WTC11 (cell line): ENCODE measurements at regions not wholly inside any gene's neighbourhood (a gene's known extent, or its start where the extent isn't known, plus 50 kb on each side); places are given as distances from the start of the nearest gene placed in this dataset.

Experiments
- ATAC-seq: fragments of 200-7000 bp; cut with Tn5 transposase; 2 replicates; pipeline ENCODE4 v1.10.0; 2021; ENCODE audit warnings: mild to moderate bottlenecking, moderate library complexity
- CTCF ChIA-PET: fragments of 300-600 bp; sonication (Branson Sonifier 250); formaldehyde crosslinking; loops from one replicate; lab custom pipeline; 2021; ENCODE audit warnings: antibody characterized with exemption; lab: Charles Lee
- POLR2A ChIA-PET: fragments of 350-600 bp; sonication (Branson Sonifier 250); formaldehyde crosslinking; loops from one replicate; lab custom pipeline; 2021; ENCODE audit warnings: antibody characterized with exemption; lab: Charles Lee
- DNase-seq: peaks from one replicate; pipeline ENCODE4 v3.0.0; 2021; ENCODE audit warnings: low spot score
- H3K27ac Mint-ChIP-seq: 2 replicates; pipeline ENCODE4 v1.8.0; 2021; ENCODE audit warnings: mixed read lengths
- H3K27me3 Mint-ChIP-seq: 2 replicates; pipeline ENCODE4 v1.8.0; 2021; ENCODE audit warnings: low read depth, mild to moderate bottlenecking, moderate library complexity, mixed read lengths
- H3K36me3 Mint-ChIP-seq: 2 replicates; pipeline ENCODE4 v1.8.0; 2021; ENCODE audit warnings: mixed read lengths
- H3K4me1 Mint-ChIP-seq: 2 replicates; pipeline ENCODE4 v1.8.0; 2022; ENCODE audit warnings: mixed read lengths
- H3K4me3 Mint-ChIP-seq: 2 replicates; pipeline ENCODE4 v1.8.0; 2021; ENCODE audit warnings: mild to moderate bottlenecking, moderate library complexity, mixed read lengths
- H3K9me3 Mint-ChIP-seq: 2 replicates; pipeline ENCODE4 v1.8.0; 2021; ENCODE audit warnings: mixed read lengths
- AFF4 ChIP-seq: sonication (generic); formaldehyde crosslinking; IDR thresholded peaks from 2 replicates; pipeline ENCODE4 v1.8.1; 2023; ENCODE audit warnings: mild to moderate bottlenecking, missing genetic modification reagents, borderline replicate concordance
- AR ChIP-seq: fragments of 250-450 bp; sonication (Bioruptor Pico); IDR thresholded peaks from 2 replicates; pipeline ENCODE4 v1.9.0; 2021; ENCODE audit warnings: mild to moderate bottlenecking
- ATF1 ChIP-seq: sonication (generic); formaldehyde crosslinking; IDR thresholded peaks from 2 replicates; pipeline ENCODE4 v1.8.1; 2023; ENCODE audit warnings: mild to moderate bottlenecking, moderate library complexity, missing genetic modification reagents
- ATF2 ChIP-seq: sonication (generic); formaldehyde crosslinking; IDR thresholded peaks from 2 replicates; pipeline ENCODE4 v1.8.1; 2022; ENCODE audit warnings: low read depth, missing genetic modification reagents, borderline replicate concordance
- CBFB ChIP-seq: sonication (generic); formaldehyde crosslinking; IDR thresholded peaks from 2 replicates; pipeline ENCODE4 v1.8.1; 2022; ENCODE audit warnings: mild to moderate bottlenecking, low read depth, missing genetic modification reagents
- ETV6 ChIP-seq: sonication (generic); formaldehyde crosslinking; IDR thresholded peaks from 2 replicates; pipeline ENCODE4 v1.8.1; 2022; ENCODE audit warnings: mild to moderate bottlenecking, missing genetic modification reagents
- FOXP4 ChIP-seq: sonication (generic); formaldehyde crosslinking; IDR thresholded peaks from 2 replicates; pipeline ENCODE4 v1.8.0; 2022; ENCODE audit warnings: mild to moderate bottlenecking, missing genetic modification reagents
- GRHL2 ChIP-seq: fragments of 250-450 bp; sonication (Bioruptor Pico); IDR thresholded peaks from 2 replicates; pipeline ENCODE4 v1.8.0; 2022; ENCODE audit warnings: mild to moderate bottlenecking, moderate library complexity; ENCODE audit not compliant: insufficient replicate concordance, severe bottlenecking
- MXD4 ChIP-seq: fragments of 250-450 bp; sonication (Bioruptor Pico); IDR thresholded peaks from 2 replicates; pipeline ENCODE4 v1.8.0; 2021; ENCODE audit warnings: mild to moderate bottlenecking, moderate library complexity, borderline replicate concordance
- SOX15 ChIP-seq: fragments of 250-450 bp; sonication (Bioruptor Pico); IDR thresholded peaks from 2 replicates; pipeline ENCODE4 v1.9.0; 2021; ENCODE audit warnings: mild to moderate bottlenecking
- SP1 ChIP-seq: sonication (generic); formaldehyde crosslinking; conservative IDR thresholded peaks from 2 replicates; pipeline ENCODE4 v1.8.1; 2022; ENCODE audit warnings: missing genetic modification reagents
- TCF7 ChIP-seq: sonication (generic); formaldehyde crosslinking; IDR thresholded peaks from 2 replicates; pipeline ENCODE4 v1.8.0; 2022; ENCODE audit warnings: mild to moderate bottlenecking, low read depth, missing genetic modification reagents, moderate library complexity
- ZNF263 ChIP-seq: sonication (generic); formaldehyde crosslinking; IDR thresholded peaks from 2 replicates; pipeline ENCODE4 v1.8.1; 2022; ENCODE audit warnings: low read depth, mild to moderate bottlenecking, moderate library complexity, missing genetic modification reagents
- ZNF416 ChIP-seq: fragments of 250-450 bp; sonication (Bioruptor Pico); IDR thresholded peaks from 2 replicates; pipeline ENCODE4 v1.9.0; 2021; ENCODE audit warnings: mild to moderate bottlenecking, inconsistent platforms
- ZNF532 ChIP-seq: fragments of 250-450 bp; sonication (Bioruptor Pico); IDR thresholded peaks from 2 replicates; pipeline ENCODE4 v1.9.0; 2021; ENCODE audit warnings: mild to moderate bottlenecking, borderline replicate concordance

DNA sequence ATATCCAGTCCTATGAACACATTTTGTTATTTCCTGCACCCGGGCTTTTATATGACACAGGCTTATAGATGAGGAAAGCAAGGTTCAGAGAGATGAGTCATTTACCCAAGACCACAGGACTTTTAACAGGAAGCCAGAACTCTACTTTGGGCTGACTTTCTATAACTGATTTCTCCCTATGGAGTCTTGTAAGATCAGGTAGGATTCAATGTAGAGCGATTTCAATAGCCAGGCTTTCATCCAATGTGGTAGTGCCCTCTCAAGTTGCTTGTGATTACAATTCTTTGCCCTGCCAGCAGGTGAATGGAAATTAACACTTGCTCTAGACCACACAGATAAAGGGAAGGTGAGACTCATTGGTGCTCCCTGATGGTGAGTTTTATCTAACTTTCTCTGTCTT lies 378.3 kb downstream of the INSC start (continued):
- TF ChIP-seq ZNF416 (CRISPR knock-in tag) (no peak), CBFB (no peak)

DNA sequence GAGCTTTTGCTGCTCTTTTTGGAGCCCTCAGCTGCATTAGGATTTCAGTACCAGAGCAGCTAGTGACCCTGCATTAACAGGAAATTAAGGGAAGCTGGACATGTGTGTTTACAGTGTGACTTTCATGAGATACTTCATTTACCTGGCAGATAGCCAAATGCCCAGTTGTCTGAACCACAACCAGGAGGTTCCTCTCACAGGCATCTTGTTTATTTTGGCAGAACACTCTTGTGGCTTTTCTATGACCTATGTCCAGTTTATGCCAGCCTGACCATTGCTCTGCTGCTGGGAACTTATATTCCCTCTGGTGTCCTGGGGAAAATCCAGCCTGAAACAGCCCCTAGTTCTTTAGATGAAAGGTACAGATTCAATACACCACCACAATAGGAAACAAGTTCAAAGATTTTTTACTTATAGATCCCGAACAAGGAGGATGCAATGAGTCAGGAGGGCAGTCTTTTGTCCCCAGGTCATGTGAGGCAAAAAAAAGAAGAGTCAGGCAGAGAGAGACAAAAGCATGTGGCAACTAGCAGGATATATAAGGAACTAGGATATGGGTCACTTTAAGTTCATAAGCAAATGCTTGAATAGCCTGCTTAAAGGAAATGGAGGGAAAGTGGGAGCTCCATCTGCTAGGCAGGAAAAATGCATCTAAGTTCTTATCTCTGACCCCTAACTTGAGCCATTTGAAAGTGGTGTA lies 379.3 kb downstream of the INSC start:
- no peak for TF ChIP-seq TCF7 (CRISPR knock-in tag)
- TF ChIP-seq AFF4 (CRISPR knock-in tag) = no peak
- no peak for TF ChIP-seq ATF1 (CRISPR knock-in tag)
- TF ChIP-seq AR (CRISPR knock-in tag) = no peak
- no peak for TF ChIP-seq GRHL2 (CRISPR knock-in tag)
- no peak for TF ChIP-seq ZNF532 (CRISPR knock-in tag)
- TF ChIP-seq FOXP4 (CRISPR knock-in tag) = no peak
- Mint-ChIP-seq H3K4me3 (no peak overlapping the region), H3K27ac (no peak overlapping the region), H3K4me1 (peaks cover 9% of the 10 kb centered on the region), H3K27me3 (no peaks in the 10 kb centered on the region), H3K9me3 (peaks cover 14% of the 10 kb centered on the region), H3K36me3 (no peaks in the 10 kb centered on the region)
- ChIA-PET POLR2A (no interaction called here), CTCF (no interaction called here)
- ATAC-seq (no peak), DNase-seq (no peak)

- POLR2A ChIA-PET = no interaction called here
- peaks cover 9% of the 10 kb centered on the region for H3K4me1 Mint-ChIP-seq
- H3K9me3 Mint-ChIP-seq = peaks cover 10% of the 10 kb centered on the region
- no peak overlapping the region for H3K4me3 Mint-ChIP-seq
- no peak overlapping the region for H3K27ac Mint-ChIP-seq
- ATAC-seq (no peak), DNase-seq (no peak)
- no peaks in the 10 kb centered on the region for H3K36me3 Mint-ChIP-seq
- no peaks in the 10 kb centered on the region for H3K27me3 Mint-ChIP-seq
- CTCF ChIA-PET = no interaction called here
- no peak for TF ChIP-seq ATF2
- no peak for TF ChIP-seq MXD4
- no peak for TF ChIP-seq SP1
- no peak for TF ChIP-seq SOX15 (CRISPR knock-in tag)
- no peak for TF ChIP-seq ETV6 (CRISPR knock-in tag)
- TF ChIP-seq ZNF263 = no peak
Observed at GRCh38 chr11:15494740-15495139, 380.0 kb downstream of the INSC start.
